ENCODE measurements at regions not wholly inside any gene's neighbourhood (a gene's known extent, or its start where the extent isn't known, plus 50 kb on each side); places are given as distances from the start of the nearest gene placed in this dataset.

DNA sequence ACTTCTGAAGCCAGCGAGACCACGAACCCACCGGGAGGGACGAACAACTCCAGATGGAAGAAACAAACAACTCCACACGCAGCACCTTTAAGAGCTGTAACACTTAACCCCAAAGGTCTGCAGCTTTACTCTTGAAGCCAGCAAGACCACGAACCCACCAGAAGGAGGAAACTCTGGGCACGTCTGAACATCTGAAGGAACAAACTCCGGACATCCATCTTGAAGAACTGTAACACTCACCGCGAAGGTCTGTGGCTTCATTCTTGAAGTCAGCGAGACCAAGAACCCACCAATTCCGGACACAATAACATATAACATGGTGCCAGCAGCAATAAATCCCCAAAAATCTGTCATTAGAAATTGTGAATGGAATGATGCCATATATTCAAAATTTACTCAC is 180.9 kb downstream of the TLE1 start:
- in situ Hi-C loops (cut with MboI; ENCODE audit: low sequenced_read_pairs, unreplicated experiment) = no loop called here
- DNase-seq (ENCODE audit: low spot score) = no peak
- TF ChIP-seq, protein P1, sequence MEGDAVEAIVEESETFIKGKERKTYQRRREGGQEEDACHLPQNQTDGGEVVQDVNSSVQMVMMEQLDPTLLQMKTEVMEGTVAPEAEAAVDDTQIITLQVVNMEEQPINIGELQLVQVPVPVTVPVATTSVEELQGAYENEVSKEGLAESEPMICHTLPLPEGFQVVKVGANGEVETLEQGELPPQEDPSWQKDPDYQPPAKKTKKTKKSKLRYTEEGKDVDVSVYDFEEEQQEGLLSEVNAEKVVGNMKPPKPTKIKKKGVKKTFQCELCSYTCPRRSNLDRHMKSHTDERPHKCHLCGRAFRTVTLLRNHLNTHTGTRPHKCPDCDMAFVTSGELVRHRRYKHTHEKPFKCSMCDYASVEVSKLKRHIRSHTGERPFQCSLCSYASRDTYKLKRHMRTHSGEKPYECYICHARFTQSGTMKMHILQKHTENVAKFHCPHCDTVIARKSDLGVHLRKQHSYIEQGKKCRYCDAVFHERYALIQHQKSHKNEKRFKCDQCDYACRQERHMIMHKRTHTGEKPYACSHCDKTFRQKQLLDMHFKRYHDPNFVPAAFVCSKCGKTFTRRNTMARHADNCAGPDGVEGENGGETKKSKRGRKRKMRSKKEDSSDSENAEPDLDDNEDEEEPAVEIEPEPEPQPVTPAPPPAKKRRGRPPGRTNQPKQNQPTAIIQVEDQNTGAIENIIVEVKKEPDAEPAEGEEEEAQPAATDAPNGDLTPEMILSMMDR (IDR thresholded peaks at IDR 0.05; ENCODE audit: borderline replicate concordance, control extremely low read depth, extremely low read depth, insufficient read depth, missing control alignments) = no peak

DNA sequence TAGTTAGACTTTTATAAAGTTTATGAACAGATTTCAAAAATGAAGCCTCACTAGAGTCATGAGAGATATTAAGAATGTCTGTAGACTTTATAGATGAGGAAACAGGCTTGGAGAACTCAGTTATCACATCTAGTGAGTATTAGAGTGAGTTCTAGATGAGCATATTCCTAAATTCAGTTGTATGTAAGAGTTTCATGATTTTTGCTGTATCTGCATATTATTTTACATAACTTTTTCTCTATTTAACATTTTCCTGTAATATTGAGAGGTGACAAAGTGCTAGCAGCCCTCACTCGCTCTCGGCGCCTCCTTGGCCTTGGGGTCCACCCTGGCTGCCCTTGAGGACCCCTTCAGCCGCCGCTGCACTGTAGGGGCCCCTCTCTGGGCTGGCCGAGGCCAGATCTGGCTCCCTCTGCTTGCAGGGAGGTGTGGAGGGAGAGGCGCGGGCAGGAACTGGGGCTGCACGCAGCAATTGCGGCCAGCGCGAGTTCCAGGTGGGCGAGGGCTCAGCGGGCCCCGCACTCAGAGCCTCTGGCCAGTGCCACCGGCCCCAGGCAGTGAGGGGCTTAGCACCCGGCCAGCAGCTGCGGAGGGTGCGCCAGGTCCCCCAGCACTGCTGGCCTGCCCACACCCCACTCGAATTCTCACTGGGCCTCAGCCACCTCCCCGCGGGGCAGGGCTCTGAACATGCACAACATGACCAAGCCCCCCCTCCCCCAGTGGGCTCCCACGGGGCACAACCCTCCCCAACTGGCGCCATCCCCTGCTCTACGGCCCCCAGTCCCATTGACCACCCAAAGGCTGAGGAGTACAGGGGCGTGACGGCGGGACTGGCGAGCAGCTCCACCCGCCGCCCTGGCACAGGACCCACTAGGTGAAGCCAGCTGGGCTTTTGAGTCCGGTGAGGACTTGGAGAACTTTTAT is 182.1 kb downstream of the TLE1 start:
- in situ Hi-C loops (cut with MboI; ENCODE audit: low sequenced_read_pairs, unreplicated experiment) = no loop called here
- TF ChIP-seq, protein P1 (IDR thresholded peaks at IDR 0.05; ENCODE audit: borderline replicate concordance, control extremely low read depth, extremely low read depth, insufficient read depth, missing control alignments) = no peak
- DNase-seq (ENCODE audit: low spot score) = no peak

DNA sequence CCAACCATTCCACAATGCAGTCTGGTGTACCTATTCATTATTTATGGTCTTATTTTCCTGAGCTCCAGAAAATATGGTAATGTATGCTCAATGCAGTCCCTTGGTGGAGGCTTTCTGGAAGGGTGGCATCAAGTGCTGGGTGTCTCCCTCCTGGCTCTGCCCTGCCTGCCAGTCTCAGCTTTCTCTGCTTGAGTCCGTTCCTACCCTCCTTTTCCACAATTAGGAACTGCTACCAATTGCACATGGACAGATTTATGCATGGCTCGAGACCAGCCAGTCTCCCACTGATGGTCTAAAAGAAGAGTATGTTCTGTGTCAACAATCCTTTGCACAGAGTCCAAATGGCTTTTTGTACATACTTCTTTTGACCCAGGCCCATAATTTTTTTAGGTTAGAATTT is 189.8 kb downstream of the TLE1 start:
- TF ChIP-seq, protein P1 (IDR thresholded peaks at IDR 0.05; ENCODE audit: borderline replicate concordance, control extremely low read depth, extremely low read depth, insufficient read depth, missing control alignments) = no peak
- in situ Hi-C loops (cut with MboI; ENCODE audit: low sequenced_read_pairs, unreplicated experiment) = no loop called here
- no peak for DNase-seq (ENCODE audit: low spot score)

DNA sequence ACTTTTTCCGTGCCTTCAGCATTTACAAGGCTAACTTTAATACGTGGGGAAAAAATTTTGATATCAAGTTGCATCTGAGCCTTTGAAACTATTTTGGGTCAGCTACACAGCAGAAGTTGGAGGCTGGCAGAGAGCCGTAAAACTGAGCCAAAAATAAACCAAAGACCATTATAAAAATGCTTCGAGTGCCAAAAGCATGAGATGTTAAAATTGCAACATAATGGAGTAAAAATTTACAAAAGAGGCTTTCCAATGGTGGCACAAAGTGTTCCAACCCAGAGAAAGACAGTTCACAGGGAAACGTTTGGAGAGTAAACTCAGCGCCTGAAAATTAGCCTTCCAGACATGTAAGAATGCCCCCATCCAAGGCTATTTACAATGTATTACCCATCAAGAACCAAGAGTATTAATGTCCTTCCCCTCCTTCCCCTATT is 190.3 kb downstream of the TLE1 start:
- TF ChIP-seq, protein P1 (IDR thresholded peaks at IDR 0.05; ENCODE audit: borderline replicate concordance, control extremely low read depth, extremely low read depth, insufficient read depth, missing control alignments) = no peak
- in situ Hi-C loops (cut with MboI; ENCODE audit: low sequenced_read_pairs, unreplicated experiment) = no loop called here
- no peak for DNase-seq (ENCODE audit: low spot score)

DNA sequence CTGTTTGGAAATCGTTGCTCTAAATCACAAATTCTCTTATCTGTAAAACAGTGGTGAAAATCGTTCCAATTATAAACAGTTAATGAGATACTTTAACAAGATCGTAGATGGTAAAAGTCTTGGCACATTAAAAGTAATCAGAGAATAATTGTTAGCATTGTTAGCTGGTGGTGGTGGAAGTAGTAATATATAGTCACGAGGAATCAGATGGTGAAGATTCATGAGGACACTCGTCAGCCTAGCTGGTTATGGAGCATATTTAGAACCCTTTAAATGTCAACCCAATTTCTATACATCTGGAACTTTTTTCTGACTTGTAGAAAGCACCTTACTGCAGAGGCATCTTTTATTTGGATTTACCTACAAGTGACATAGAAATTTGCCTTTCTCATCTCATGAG is 190.8 kb downstream of the TLE1 start:
- in situ Hi-C loops (cut with MboI; ENCODE audit: low sequenced_read_pairs, unreplicated experiment) = no loop called here
- DNase-seq (ENCODE audit: low spot score) = no peak
- TF ChIP-seq, protein P1 (IDR thresholded peaks at IDR 0.05; ENCODE audit: borderline replicate concordance, control extremely low read depth, extremely low read depth, insufficient read depth, missing control alignments) = no peak

DNA sequence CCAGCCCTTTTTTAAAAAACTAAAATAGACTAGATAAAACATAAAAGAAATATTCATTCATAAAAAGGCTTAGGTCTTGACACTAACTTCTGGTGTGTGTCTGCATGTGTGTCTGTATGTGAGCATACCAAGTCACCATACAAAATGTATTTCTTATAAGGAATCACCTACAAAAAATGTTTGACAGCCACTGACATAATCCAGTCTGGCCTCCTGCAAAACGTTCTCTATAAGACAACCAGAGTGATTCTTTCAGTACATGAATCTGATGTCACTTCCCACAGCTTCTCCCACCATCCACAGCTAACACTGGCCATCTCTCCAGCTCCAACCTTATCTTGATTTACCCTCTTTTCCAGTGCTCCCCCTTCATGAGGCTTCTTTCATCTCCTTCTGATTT is 192.3 kb downstream of the TLE1 start:
- in situ Hi-C loops (cut with MboI; ENCODE audit: low sequenced_read_pairs, unreplicated experiment) = no loop called here
- TF ChIP-seq, protein P1 (IDR thresholded peaks at IDR 0.05; ENCODE audit: borderline replicate concordance, control extremely low read depth, extremely low read depth, insufficient read depth, missing control alignments) = no peak
- DNase-seq (ENCODE audit: low spot score) = no peak

All from GM13976 (cell line).